ENCODE measurements at regions not wholly inside any gene's neighbourhood (a gene's known extent, or its start where the extent isn't known, plus 50 kb on each side); places are given as distances from the start of the nearest gene placed in this dataset.

- no peak for DNase-seq
Measured at GRCh38 chr7:93636276-93636675, 61.8 kb upstream of the CALCR start.

- DNase-seq, result no peak
Measured at GRCh38 chr7:93632371-93632770, 57.8 kb upstream of the CALCR start.

GRCh38 chr7:93629291-93629801 is 54.8 kb upstream of the CALCR start:
- no peak for DNase-seq

- no peak for DNase-seq
Measured at GRCh38 chr7:93626869-93627268, 52.3 kb upstream of the CALCR start.

All from NCI-H1694 treated with DMSO at 0.1 percent for 48 hours (cell line).